GM20431 (cell line): ENCODE measurements at regions not wholly inside any gene's neighbourhood (a gene's known extent, or its start where the extent isn't known, plus 50 kb on each side); places are given as distances from the start of the nearest gene placed in this dataset.
"Not testable (repeated sequence)": the region's sequence is repeated elsewhere in the genome, so short reads cannot be mapped to it uniquely, and the experiment has no call there.

Source experiments
- in situ Hi-C: fragments of 300-500 bp; cut with MseI, MboI; formaldehyde crosslinking; loops from one replicate; pipeline ENCODE4 v1.15.0; 2020; ENCODE audit warnings: low sequenced_read_pairs; ENCODE audit not compliant: unreplicated experiment

GRCh38 chr13:66237411-66238062, 992.6 kb downstream of the PCDH9 start:
- in situ Hi-C loops, result no loop called here

- in situ Hi-C loops, result no loop called here
These were observed 996.0 kb downstream of the PCDH9 start for GRCh38 chr13:66234159-66234558.

GRCh38 chr13:66231958-66232357, 998.2 kb downstream of the PCDH9 start:
- in situ Hi-C loops, result not testable (repeated sequence)

- in situ Hi-C loops, result no loop called here
These were observed 1005.1 kb downstream of the PCDH9 start for GRCh38 chr13:66225072-66225471.

GRCh38 chr13:66224663-66225062, 1005.5 kb downstream of the PCDH9 start:
- in situ Hi-C loops, result no loop called here

- in situ Hi-C loops, result no loop called here
These were observed 1007.2 kb downstream of the PCDH9 start for GRCh38 chr13:66222926-66223325.

- in situ Hi-C loops, result no loop called here
These were observed 1008.0 kb downstream of the PCDH9 start for GRCh38 chr13:66222127-66222526.

GRCh38 chr13:66219506-66219905, 1010.6 kb downstream of the PCDH9 start:
- in situ Hi-C loops, result no loop called here

- in situ Hi-C loops, result no loop called here
These were observed 1011.6 kb downstream of the PCDH9 start for GRCh38 chr13:66218583-66218982.

GRCh38 chr13:66216728-66217127, 1013.4 kb downstream of the PCDH9 start:
- in situ Hi-C loops, result no loop called here

GRCh38 chr13:66214467-66214866, 1015.7 kb downstream of the PCDH9 start:
- in situ Hi-C loops, result no loop called here

- in situ Hi-C loops, result no loop called here
These were observed 1017.6 kb downstream of the PCDH9 start for GRCh38 chr13:66212511-66212910.

GRCh38 chr13:66210677-66211076, 1019.5 kb downstream of the PCDH9 start:
- in situ Hi-C loops, result no loop called here

- in situ Hi-C loops, result loop anchor here (10.0 kb wide), 1 partner anchor 64 kb away; no protein-coding TSS in a partner anchor
These were observed 1021.5 kb downstream of the PCDH9 start for GRCh38 chr13:66208589-66208988.

- in situ Hi-C loops, result loop anchor here (10.0 kb wide), 1 partner anchor 63 kb away; no protein-coding TSS in a partner anchor
These were observed 1022.5 kb downstream of the PCDH9 start for GRCh38 chr13:66207610-66208009.

- in situ Hi-C loops, result loop anchor here (10.0 kb wide), 1 partner anchor 61 kb away; no protein-coding TSS in a partner anchor
These were observed 1024.3 kb downstream of the PCDH9 start for GRCh38 chr13:66205807-66206206.

- in situ Hi-C loops, result loop anchor here (10.0 kb wide), 1 partner anchor 56 kb away; no protein-coding TSS in a partner anchor
These were observed 1029.6 kb downstream of the PCDH9 start for GRCh38 chr13:66200555-66200954.

- in situ Hi-C loops, result no loop called here
These were observed 1034.9 kb downstream of the PCDH9 start for GRCh38 chr13:66195238-66195637.

- in situ Hi-C loops, result no loop called here
These were observed 1040.2 kb downstream of the PCDH9 start for GRCh38 chr13:66189986-66190385.

- in situ Hi-C loops, result no loop called here
These were observed 1049.3 kb downstream of the PCDH9 start for GRCh38 chr13:66180836-66181235.

- in situ Hi-C loops, result no loop called here
These were observed 1058.2 kb downstream of the PCDH9 start for GRCh38 chr13:66171920-66172319.

- in situ Hi-C loops, result no loop called here
These were observed 1067.7 kb downstream of the PCDH9 start for GRCh38 chr13:66162470-66162869.
